ENCODE measurements at regions not wholly inside any gene's neighbourhood (a gene's known extent, or its start where the extent isn't known, plus 50 kb on each side); places are given as distances from the start of the nearest gene placed in this dataset.
"Not testable (repeated sequence)": the region's sequence is repeated elsewhere in the genome, so short reads cannot be mapped to it uniquely, and the experiment has no call there.

DNA sequence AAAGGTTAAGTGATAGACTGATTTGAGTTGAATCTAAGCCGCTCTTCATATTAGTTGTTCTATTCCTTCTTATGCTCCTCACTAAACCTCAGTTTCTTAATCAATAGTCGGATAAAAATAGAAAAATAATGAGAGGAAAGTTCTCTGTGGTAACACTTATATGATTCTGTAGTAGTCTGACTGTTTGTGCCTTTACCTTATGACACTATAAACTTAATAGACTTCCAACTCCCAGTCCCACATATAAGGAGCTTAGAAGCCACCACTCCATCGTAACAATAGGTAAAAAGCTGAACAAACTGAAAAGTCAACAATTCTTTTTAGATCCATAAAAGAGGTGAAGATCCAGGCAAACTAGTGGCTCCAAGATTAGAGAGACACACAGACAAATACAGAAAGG lies 192.3 kb downstream of the SPDYE17 start:
- DNase-seq, result not testable (repeated sequence)

GRCh38 chr7:76839214-76839613 lies 192.9 kb downstream of the SPDYE17 start:
- DNase-seq, result not testable (repeated sequence)

DNA sequence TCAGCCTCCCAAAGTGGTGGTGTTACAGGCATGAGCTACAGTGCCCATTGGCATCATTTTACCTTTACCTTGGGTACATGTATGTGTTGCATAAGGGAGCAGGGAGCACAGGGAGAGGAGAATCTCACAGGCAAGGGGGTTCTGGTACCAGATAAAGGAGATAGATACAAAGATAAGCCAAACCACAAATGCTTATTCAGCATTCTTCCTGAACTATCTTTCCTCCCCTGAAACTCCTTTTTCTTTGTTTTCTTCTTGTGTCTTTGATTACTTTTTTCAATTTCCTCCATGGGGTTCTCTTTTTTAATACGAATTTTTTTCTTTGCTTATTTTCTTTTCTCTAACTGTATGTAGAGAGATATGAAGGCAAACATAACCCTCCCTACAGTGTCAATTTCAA lies 193.8 kb downstream of the SPDYE17 start:
- DNase-seq, result not testable (repeated sequence)

DNA sequence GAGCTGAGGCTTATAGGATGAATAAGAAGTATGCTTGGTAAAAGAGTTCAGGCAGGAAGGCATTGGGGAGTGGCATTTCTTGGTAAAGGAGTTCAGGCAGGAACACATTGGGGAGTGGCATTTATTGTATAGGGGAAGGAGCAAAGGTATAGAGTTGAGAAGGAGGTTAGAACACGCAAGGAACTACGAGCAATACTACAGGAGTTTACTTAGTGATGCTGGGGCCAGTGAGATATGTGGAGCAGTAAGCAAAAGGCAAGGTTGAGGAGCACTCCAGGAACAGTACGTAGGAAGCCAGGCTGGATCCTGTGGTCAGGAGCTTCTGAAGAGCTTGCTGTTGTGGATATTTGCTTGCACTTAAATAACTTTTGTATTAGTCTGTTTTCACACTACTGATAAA lies 202.2 kb upstream of the POMZP3 start:
- not testable (repeated sequence) for DNase-seq

- DNase-seq, result peak; percentile 50
Observed at GRCh38 chr7:76826181-76826580, 199.1 kb upstream of the POMZP3 start.

GRCh38 chr7:76809856-76810255 lies 182.8 kb upstream of the POMZP3 start:
- DNase-seq, result not testable (repeated sequence)

DNA sequence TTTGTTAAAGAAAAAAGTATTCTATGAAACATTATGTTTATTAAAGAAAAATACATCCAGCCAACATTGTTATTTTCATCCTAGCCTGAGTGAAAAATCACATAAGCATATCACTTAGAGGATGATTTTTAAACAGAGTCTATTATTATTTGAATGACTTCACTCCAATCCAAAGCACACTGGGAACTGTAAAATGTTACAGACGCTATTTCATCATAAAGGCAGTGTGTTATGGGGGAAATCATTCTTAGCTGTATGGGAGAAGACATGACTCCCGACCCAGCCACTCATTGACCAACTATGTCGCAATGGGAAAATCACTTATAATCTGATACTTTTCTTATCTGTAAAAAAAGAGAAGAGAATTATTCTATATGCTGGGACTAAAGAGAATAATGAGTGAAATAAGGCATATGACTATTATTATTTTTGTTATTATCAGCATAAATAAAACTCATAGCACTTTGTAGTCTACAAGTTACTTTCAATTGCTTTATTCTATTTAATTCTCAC lies 180.6 kb upstream of the POMZP3 start:
- DNase-seq, result not testable (repeated sequence)

- DNase-seq, result not testable (repeated sequence)
Observed at GRCh38 chr7:76806460-76806859, 179.4 kb upstream of the POMZP3 start.

DNA sequence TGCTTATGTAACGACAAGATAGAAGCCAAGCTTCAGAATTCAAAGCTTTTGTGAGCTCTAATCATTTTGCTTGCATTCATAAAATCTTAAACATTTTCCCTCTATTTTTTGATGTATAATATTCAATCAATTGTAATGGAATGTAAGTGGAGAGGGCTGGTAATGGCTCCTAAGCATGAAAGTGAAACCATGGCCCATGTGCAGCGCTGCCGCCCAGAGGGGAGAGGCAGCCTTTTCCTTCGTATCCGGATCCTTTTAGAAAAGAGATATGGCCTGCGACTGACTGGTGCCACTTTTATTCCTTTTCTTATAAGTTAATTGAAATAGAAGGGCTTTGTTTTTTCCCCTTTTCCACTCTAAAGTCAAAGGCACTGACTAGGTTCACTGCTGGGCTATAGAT lies 178.9 kb upstream of the POMZP3 start:
- not testable (repeated sequence) for DNase-seq

GRCh38 chr7:76805262-76805661 lies 178.2 kb upstream of the POMZP3 start:
- peak; percentile 11 for DNase-seq

DNA sequence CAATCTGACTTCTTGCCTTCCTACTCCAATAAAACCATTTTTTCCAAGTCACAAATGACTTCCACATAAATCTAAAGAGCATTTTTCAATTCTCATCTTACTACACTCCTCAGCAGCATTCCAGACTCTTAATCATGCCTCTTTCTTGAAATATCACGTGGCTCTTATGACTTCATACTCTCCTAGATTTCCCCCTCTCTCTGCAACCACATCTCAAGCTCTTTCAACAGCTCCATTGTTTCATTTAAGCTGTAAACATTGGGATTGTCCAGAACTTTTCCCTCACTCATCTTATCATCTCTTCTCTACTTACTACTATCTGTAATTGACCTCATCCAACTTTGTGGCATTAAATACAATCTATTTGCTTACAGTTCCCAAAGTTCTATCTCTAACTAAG lies 170.6 kb upstream of the POMZP3 start:
- DNase-seq, result not testable (repeated sequence)

DNA sequence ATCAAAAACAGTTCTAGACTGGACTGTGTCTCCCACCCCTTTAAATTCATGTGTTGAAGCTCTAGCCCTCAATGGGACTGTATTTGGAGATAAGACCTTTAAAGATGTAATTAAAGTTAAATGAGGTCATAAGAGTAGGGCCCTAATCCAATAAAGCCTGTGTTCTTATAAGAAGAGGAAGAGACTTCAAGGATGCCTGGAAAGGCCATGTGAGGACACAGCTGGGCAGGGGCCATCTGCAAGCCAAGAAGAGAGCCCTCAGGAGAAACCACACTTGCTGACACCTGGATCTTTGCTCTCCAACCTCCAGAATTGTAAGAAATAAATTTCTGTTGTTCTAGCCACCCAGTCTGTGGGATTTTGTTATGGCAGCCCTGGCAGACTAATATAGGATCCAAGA lies 153.6 kb upstream of the POMZP3 start:
- not testable (repeated sequence) for DNase-seq

GRCh38 chr7:76774279-76774678 lies 147.2 kb upstream of the POMZP3 start:
- not testable (repeated sequence) for DNase-seq

DNA sequence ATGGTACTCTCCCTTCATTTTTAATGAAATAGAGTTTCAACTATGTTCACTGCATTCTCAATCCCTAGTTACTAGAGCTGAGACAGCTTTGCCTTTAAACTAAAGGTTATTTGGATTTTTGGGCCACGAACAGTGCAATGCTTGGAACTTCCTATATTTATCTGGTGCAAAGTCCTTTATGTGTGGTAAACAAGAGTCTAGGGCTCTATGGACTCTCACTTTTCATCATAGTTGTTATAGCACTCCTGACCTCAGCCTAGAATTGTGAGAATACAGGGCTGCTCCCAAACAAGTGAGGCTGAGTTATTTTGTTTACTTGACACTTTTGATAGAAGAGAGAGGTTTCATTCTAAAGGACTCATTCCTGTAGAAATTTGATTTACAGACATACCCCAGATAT lies 144.9 kb upstream of the POMZP3 start:
- DNase-seq, result not testable (repeated sequence)

DNA sequence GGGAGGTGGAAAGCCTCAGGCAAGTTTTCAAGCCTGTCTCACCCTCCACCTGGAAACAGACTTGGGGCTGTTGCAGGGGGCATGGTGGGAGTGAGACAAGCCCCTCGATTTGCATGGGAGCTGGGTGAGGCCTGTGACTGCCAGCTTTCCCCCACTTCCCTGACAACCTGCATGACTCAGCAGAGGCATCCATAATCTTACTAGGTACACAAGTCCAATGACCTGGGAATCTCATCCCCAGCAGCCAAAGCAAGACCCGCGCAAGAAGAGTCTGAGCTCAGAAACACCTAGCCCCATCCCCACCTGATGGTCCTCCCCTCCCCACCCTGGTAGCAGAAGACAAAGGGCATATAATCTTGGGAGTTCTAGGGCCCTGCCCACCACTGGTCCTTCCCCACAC lies 136.9 kb upstream of the POMZP3 start:
- not testable (repeated sequence) for DNase-seq

- DNase-seq, result not testable (repeated sequence)
Observed at GRCh38 chr7:76760546-76761220, 133.6 kb upstream of the POMZP3 start.

- not testable (repeated sequence) for DNase-seq
Observed at GRCh38 chr7:76739538-76739937, 112.5 kb upstream of the POMZP3 start.

DNA sequence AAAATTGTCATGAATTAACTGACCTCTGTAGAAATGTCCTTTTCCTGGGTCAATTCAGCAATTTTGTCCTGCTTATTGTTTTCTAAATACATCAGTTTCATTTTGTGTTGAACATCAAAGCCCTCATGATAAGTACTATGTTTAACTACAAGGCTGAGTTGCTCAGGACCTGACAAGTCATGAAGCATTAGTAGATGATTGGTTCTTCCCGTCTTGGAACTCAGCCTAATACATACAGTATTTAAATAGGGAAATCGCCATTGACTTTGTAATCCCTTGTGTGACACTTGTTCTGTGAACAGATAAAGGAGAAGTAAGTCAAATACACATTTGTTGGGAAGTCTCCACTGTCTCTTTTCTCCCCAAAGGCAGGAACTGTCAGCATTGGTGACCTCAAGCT lies 109.6 kb upstream of the POMZP3 start:
- DNase-seq, result not testable (repeated sequence)

- DNase-seq, result not testable (repeated sequence)
Observed at GRCh38 chr7:76736091-76736490, 109.0 kb upstream of the POMZP3 start.

- not testable (repeated sequence) for DNase-seq
Observed at GRCh38 chr7:76735668-76736067, 108.6 kb upstream of the POMZP3 start.

- peak; percentile 36 for DNase-seq
Observed at GRCh38 chr7:76728571-76728974, 101.5 kb upstream of the POMZP3 start.

- DNase-seq, result not testable (repeated sequence)
Observed at GRCh38 chr7:76723928-76724327, 96.8 kb upstream of the POMZP3 start.

DNA sequence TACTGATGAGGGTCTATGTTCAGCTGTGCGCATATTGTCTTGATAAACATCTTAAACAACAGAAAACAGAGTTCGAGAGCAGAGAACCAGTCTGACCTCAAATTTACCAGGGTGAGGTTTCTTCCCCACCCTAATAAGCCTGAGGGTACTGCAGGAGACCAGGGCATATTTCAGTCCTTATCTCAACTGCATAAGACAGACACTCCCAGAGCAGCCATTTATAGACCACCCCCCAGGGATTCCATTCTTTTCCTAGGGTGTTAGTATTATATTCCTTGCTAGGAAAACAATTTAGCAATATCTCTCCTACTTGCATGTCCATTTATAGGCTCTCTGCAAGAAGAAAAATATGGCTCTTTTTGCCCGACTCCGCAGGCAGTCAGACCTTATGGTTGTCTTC lies 89.5 kb upstream of the POMZP3 start:
- DNase-seq, result not testable (repeated sequence)

- not testable (repeated sequence) for DNase-seq
Observed at GRCh38 chr7:76712926-76713325, 85.8 kb upstream of the POMZP3 start.

- peak; percentile 85 for DNase-seq
Observed at GRCh38 chr7:76711648-76712047, 84.6 kb upstream of the POMZP3 start.
